PC-9 (cell line): ENCODE measurements at regions not wholly inside any gene's neighbourhood (a gene's known extent, or its start where the extent isn't known, plus 50 kb on each side); places are given as distances from the start of the nearest gene placed in this dataset.

Source experiments
- BruUV-seq: library from RNA; stranded (reverse); fragments of 400-500 nt; replicated peaks from 2 replicates; lab custom pipeline; 2021; lab: Mats Ljungman, UMichigan
- CTCF ChIA-PET: fragments of 300-600 bp; sonication (Branson Sonifier 250); formaldehyde crosslinking; loops from one replicate; lab custom pipeline; 2022; ENCODE audit warnings: antibody characterized with exemption; lab: Charles Lee
- POLR2A ChIA-PET: fragments of 300-600 bp; sonication (Branson Sonifier 250); formaldehyde crosslinking; loops from one replicate; lab custom pipeline; 2022; ENCODE audit warnings: antibody characterized with exemption; ENCODE audit not compliant: unreplicated experiment; lab: Charles Lee
- DNase-seq, 2 experiments: peaks; one replicate each; pipeline versions ENCODE4 v3.0.0 to v3.0.0-alpha.2; 2015 to 2022; ENCODE audit warnings: mixed read lengths in 1 of 2
- H2AFZ ChIP-seq: fragments of 200-600 bp; sonication (generic); 2 replicates; pipeline ENCODE4 v1.8.1; 2017; ENCODE audit warnings: antibody characterized with exemption
- H3F3A ChIP-seq: fragments of 200-600 bp; sonication (generic); 2 replicates; pipeline ENCODE4 v1.8.1; 2017; ENCODE audit warnings: antibody characterized with exemption, mild to moderate bottlenecking, low read depth; ENCODE audit not compliant: insufficient read depth
- H3K27ac ChIP-seq: fragments of 200-600 bp; sonication (generic); 2 replicates; pipeline ENCODE4 v1.6.1; 2016; ENCODE audit warnings: mixed run types
- H3K27me3 ChIP-seq: fragments of 200-600 bp; sonication (generic); 2 replicates; pipeline ENCODE4 v1.6.1; 2016; ENCODE audit warnings: low read depth, mixed run types; ENCODE audit not compliant: insufficient read depth
- H3K36me3 ChIP-seq: fragments of 200-600 bp; sonication (generic); 2 replicates; pipeline ENCODE4 v1.6.1; 2016; ENCODE audit warnings: low read depth, mixed run types
- H3K4me1 ChIP-seq: fragments of 200-600 bp; sonication (generic); replicated peaks from 2 replicates; pipeline ENCODE4 v1.6.1; 2016; ENCODE audit warnings: mixed run types; ENCODE audit not compliant: insufficient read depth
- H3K4me2 ChIP-seq: fragments of 200-600 bp; sonication (generic); 2 replicates; pipeline ENCODE4 v1.6.1; 2017; ENCODE audit warnings: mixed run types
- H3K4me3 ChIP-seq: fragments of 200-600 bp; sonication (generic); 2 replicates; pipeline ENCODE4 v1.6.1; 2016; ENCODE audit warnings: mixed run types
- H3K79me2 ChIP-seq: fragments of 200-600 bp; sonication (generic); 2 replicates; pipeline ENCODE4 v1.6.1; 2017; ENCODE audit warnings: low read depth, mixed run types
- H3K9me2 ChIP-seq: fragments of 200-600 bp; sonication (generic); 2 replicates; pipeline ENCODE4 v1.8.1; 2017; ENCODE audit warnings: mild to moderate bottlenecking; ENCODE audit not compliant: insufficient read depth
- H3K9me3 ChIP-seq: fragments of 200-600 bp; sonication (generic); 2 replicates; pipeline ENCODE4 v1.8.1; 2016; ENCODE audit warnings: low read depth; ENCODE audit not compliant: insufficient read depth
- H4K20me1 ChIP-seq: fragments of 200-600 bp; sonication (generic); 2 replicates; pipeline ENCODE4 v1.8.1; 2017; ENCODE audit not compliant: insufficient read depth
- CTCF ChIP-seq: fragments of 200-600 bp; sonication (generic); conservative IDR thresholded peaks from 2 replicates; pipeline ENCODE4 v1.6.1; 2017; ENCODE audit warnings: mixed run types, antibody characterized with exemption, mild to moderate bottlenecking, moderate library complexity
- EZH2 ChIP-seq: fragments of 200-600 bp; sonication (generic); IDR thresholded peaks from 2 replicates; pipeline ENCODE4 v1.8.0; 2017; ENCODE audit warnings: antibody characterized with exemption, low read depth
- intact Hi-C: fragments of 100-400 bp; cut with micrococcal nuclease; formaldehyde crosslinking; loops from one replicate; pipeline ENCODE4 v1.10.0; 2022; ENCODE audit not compliant: unreplicated experiment

GRCh38 chrX:122512561-122513072, 671.5 kb upstream of the GRIA3 start:
- no peak for DNase-seq
- Histone ChIP-seq H2AFZ (no peak overlapping the region), H3K9me3 (no peaks in the 10 kb centered on the region), H3K4me1 (no peaks in the 10 kb centered on the region), H3K79me2 (no peaks in the 10 kb centered on the region), H3K27ac (no peak overlapping the region), H3K4me2 (no peak overlapping the region), H3K27me3 (no peaks in the 10 kb centered on the region), H3K36me3 (no peaks in the 10 kb centered on the region), H3K4me3 (no peak overlapping the region), H3F3A (no peaks in the 10 kb centered on the region), H3K9me2 (no peaks in the 10 kb centered on the region), H4K20me1 (no peaks in the 10 kb centered on the region)
- CTCF ChIA-PET: no interaction called here
- BruUV-seq: no TSS peak
- POLR2A ChIA-PET: no interaction called here
- TF ChIP-seq EZH2 (no peak), CTCF (no peak)
- intact Hi-C loops: no loop called here

GRCh38 chrX:122517786-122518185, 666.3 kb upstream of the GRIA3 start:
- no peaks in the 10 kb centered on the region for H3F3A ChIP-seq
- H3K9me3 ChIP-seq: no peaks in the 10 kb centered on the region
- H3K4me1 ChIP-seq: no peaks in the 10 kb centered on the region
- no TSS peak for BruUV-seq
- no peak for TF ChIP-seq CTCF
- no peak for TF ChIP-seq EZH2
- ChIA-PET POLR2A (no interaction called here), CTCF (no interaction called here)
- intact Hi-C loops: no loop called here
- no peak overlapping the region for H2AFZ ChIP-seq
- H3K79me2 ChIP-seq: no peaks in the 10 kb centered on the region
- H3K9me2 ChIP-seq: no peaks in the 10 kb centered on the region; the same call in 1 of the 2 replicates
- DNase-seq: no peak
- H3K4me2 ChIP-seq: no peak overlapping the region
- no peaks in the 10 kb centered on the region for H3K27me3 ChIP-seq
- H3K36me3 ChIP-seq: no peaks in the 10 kb centered on the region
- no peaks in the 10 kb centered on the region for H4K20me1 ChIP-seq
- H3K27ac ChIP-seq: no peak overlapping the region
- no peak overlapping the region for H3K4me3 ChIP-seq

GRCh38 chrX:122545778-122546177, 638.3 kb upstream of the GRIA3 start:
- Histone ChIP-seq H3K9me2 (no peaks in the 10 kb centered on the region), H3K4me3 (no peak overlapping the region), H3K4me1 (no peaks in the 10 kb centered on the region), H3K79me2 (no peaks in the 10 kb centered on the region), H3F3A (no peaks in the 10 kb centered on the region), H3K4me2 (no peak overlapping the region), H3K27me3 (no peaks in the 10 kb centered on the region), H3K36me3 (no peaks in the 10 kb centered on the region), H2AFZ (no peak overlapping the region), H4K20me1 (no peaks in the 10 kb centered on the region), H3K27ac (no peak overlapping the region), H3K9me3 (no peaks in the 10 kb centered on the region)
- intact Hi-C loops: no loop called here
- POLR2A ChIA-PET: no interaction called here
- no peak for DNase-seq
- BruUV-seq: no TSS peak
- TF ChIP-seq EZH2 (no peak), CTCF (no peak)
- CTCF ChIA-PET: no interaction called here
